ENCODE measurements at regions not wholly inside any gene's neighbourhood (a gene's known extent, or its start where the extent isn't known, plus 50 kb on each side); places are given as distances from the start of the nearest gene placed in this dataset.

DNA sequence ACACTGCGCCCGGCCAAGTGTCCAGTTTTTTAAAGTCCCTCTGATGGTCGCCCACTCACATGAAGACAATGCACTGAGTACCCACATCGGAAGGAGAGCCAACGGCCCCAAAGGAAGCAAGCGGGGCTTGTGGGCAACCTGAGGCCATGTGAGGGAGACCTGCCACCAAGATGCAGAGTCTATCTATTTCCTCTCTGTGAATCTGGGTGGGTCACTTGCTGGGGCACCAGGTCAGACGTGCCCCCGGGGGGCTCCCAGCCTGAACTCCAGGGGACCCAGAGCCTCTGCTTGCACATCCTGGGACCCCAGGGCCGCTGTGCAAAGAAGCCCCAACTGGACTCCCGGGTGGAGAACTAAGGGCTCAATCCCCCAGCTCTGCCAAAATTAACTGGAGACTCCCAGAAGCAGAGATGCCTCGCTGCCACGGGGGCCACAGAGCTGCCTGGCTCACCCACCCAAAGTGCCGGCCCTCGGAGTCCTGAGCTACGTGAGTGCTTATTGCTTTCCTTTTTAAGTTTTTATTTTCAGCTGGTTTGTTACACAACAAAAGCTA, 106.4 kb downstream of the BRD1 start:
- Histone ChIP-seq H3K36me3 (no peaks in the 10 kb centered on the region), H3K9me3 (ENCODE audit: low read depth) (no peaks in the 10 kb centered on the region), H3K27ac (no peak overlapping the region), H3K4me1 (ENCODE audit: low read depth) (no peaks in the 10 kb centered on the region), H3K4me3 (no peak overlapping the region), H3K27me3 (peaks cover 64% of the 10 kb centered on the region)
- TF ChIP-seq, protein P1, sequence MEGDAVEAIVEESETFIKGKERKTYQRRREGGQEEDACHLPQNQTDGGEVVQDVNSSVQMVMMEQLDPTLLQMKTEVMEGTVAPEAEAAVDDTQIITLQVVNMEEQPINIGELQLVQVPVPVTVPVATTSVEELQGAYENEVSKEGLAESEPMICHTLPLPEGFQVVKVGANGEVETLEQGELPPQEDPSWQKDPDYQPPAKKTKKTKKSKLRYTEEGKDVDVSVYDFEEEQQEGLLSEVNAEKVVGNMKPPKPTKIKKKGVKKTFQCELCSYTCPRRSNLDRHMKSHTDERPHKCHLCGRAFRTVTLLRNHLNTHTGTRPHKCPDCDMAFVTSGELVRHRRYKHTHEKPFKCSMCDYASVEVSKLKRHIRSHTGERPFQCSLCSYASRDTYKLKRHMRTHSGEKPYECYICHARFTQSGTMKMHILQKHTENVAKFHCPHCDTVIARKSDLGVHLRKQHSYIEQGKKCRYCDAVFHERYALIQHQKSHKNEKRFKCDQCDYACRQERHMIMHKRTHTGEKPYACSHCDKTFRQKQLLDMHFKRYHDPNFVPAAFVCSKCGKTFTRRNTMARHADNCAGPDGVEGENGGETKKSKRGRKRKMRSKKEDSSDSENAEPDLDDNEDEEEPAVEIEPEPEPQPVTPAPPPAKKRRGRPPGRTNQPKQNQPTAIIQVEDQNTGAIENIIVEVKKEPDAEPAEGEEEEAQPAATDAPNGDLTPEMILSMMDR (IDR thresholded peaks at IDR 0.05; ENCODE audit: low read depth, low read length) = no peak
- DNase-seq (ENCODE audit: low read depth in 1 of 2, low spot score in 1 of 2) = no peak

DNA sequence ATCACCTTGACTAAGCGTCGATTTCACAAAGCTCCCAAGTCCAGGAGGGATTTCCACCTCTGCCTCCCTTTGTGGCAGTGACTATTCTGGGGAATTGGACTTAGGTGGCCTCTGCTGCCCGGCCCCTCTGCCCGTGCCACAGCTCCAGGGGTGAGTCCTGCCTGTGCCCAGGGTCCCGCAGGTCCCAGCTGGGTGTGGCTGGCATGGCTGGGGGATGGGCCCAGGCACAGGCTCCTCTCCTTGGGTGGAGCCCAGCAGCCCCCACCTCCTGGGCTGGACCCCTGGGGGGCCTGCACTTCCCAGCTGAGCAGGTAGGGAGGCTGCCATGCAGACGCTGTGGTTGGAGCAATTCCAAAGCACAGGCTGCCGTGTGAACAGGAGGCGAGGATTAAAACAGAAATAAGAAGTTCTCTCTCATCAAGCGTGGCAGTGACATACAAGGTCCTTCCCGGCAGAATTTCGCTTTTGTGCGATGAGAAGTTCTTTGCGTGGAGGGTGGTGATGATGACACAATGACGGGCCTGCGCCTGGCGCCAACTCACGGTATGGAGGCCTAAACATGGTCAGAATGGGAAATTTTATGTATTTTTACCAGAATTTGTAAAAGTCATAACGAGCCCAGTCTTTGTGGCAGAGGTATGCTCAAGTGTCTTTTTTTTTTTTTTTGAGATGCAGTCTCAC, 107.3 kb downstream of the BRD1 start:
- no peak for DNase-seq (ENCODE audit: low read depth in 1 of 2, low spot score in 1 of 2)
- no peak overlapping the region for H3K4me3 ChIP-seq
- H3K9me3 ChIP-seq (ENCODE audit: low read depth) = no peaks in the 10 kb centered on the region
- no peak overlapping the region for H3K27ac ChIP-seq
- TF ChIP-seq, protein P1 (IDR thresholded peaks at IDR 0.05; ENCODE audit: low read depth, low read length) = no peak
- no peaks in the 10 kb centered on the region for H3K4me1 ChIP-seq (ENCODE audit: low read depth)
- no peaks in the 10 kb centered on the region for H3K36me3 ChIP-seq
- peaks cover 63% of the 10 kb centered on the region for H3K27me3 ChIP-seq

DNA sequence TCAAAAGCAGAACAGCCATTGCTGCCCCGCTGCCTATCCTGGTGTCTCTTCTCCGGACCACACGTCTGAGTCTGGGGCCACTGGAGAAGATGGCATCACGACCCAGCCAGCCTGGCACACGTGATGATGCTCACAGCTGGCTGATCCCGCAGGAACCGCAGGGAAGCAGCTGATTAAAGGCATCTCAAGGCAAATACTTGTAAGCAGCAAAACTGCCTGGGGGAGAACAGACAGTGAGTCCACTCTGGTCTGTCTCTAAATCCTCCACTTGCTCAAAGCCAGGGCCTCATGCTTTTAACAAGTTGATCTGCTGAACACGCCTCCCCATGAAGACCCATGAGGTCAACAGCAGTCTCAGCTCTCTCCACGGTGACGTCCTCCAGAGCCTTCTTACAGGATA, 108.6 kb downstream of the BRD1 start:
- H3K36me3 ChIP-seq = no peaks in the 10 kb centered on the region
- DNase-seq (ENCODE audit: low read depth in 1 of 2, low spot score in 1 of 2) = no peak
- no peaks in the 10 kb centered on the region for H3K4me1 ChIP-seq (ENCODE audit: low read depth)
- no peaks in the 10 kb centered on the region for H3K9me3 ChIP-seq (ENCODE audit: low read depth)
- no peak overlapping the region for H3K27ac ChIP-seq
- no peak overlapping the region for H3K4me3 ChIP-seq
- TF ChIP-seq, protein P1 (IDR thresholded peaks at IDR 0.05; ENCODE audit: low read depth, low read length) = no peak
- H3K27me3 ChIP-seq = peaks cover 53% of the 10 kb centered on the region

DNA sequence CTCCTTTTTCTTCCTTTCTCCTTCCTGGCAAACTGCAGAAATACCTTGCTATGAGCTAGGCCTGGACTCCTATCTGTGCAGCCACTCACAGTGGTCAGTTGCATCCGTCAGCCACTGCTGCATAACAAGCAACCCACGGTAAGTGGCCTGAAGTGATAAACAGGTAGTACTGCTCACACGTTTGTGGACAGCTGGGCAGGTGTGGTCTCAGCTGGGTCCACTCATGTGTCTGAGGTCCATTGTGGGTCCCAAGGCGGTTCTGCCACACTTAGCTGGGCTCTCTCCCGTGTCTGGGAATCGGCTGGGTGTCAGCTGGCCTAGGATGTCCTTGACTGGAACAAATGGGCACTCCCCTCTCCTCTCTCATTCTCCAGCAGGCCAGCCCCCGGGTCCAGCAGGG, 109.3 kb downstream of the BRD1 start:
- Histone ChIP-seq H3K27me3 (peaks cover 47% of the 10 kb centered on the region), H3K4me3 (no peak overlapping the region), H3K4me1 (ENCODE audit: low read depth) (no peaks in the 10 kb centered on the region), H3K9me3 (ENCODE audit: low read depth) (no peaks in the 10 kb centered on the region), H3K36me3 (no peaks in the 10 kb centered on the region), H3K27ac (no peak overlapping the region)
- no peak for DNase-seq (ENCODE audit: low read depth in 1 of 2, low spot score in 1 of 2)
- TF ChIP-seq, protein P1 (IDR thresholded peaks at IDR 0.05; ENCODE audit: low read depth, low read length) = no peak

DNA sequence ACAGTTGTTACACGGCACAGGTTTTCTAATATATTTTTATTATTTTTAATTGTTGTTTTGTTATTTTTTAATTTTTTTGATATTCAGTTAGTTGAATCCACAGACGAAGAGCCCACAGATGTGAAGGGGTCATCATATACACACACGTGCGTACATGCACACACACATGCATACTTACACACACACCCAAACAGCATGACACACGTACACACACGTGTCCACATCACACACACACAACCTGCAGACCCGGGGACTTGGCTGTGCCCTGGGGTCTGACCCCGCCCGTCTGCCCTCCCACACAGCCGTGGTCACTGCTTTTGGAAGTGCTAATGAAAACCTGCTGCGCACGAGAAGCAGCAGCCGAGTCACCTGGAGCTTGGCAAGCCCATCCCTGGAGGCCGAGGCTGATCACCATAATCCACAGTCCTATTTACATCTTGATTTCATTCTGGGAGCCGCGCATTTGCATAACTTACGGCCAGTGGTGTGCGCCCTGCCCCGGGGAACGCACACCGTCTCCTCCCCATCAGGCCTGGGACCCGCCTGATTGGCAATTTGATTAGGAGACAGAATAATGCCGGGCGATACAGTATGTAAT, 110.3 kb downstream of the BRD1 start:
- no peaks in the 10 kb centered on the region for H3K4me1 ChIP-seq (ENCODE audit: low read depth)
- no peaks in the 10 kb centered on the region for H3K36me3 ChIP-seq
- H3K4me3 ChIP-seq = no peak overlapping the region
- H3K27me3 ChIP-seq = peaks cover 38% of the 10 kb centered on the region
- no peak overlapping the region for H3K27ac ChIP-seq
- H3K9me3 ChIP-seq (ENCODE audit: low read depth) = no peaks in the 10 kb centered on the region
- no peak for DNase-seq (ENCODE audit: low read depth in 1 of 2, low spot score in 1 of 2)
- TF ChIP-seq, protein P1 (IDR thresholded peaks at IDR 0.05; ENCODE audit: low read depth, low read length) = no peak
